SK-N-SH (cell line): ENCODE measurements at regions not wholly inside any gene's neighbourhood (a gene's known extent, or its start where the extent isn't known, plus 50 kb on each side); places are given as distances from the start of the nearest gene placed in this dataset.

ENCODE experiments used
- CTCF ChIA-PET: fragments of 300-600, 350-600 bp; formaldehyde crosslinking; extraction: SDS; loops from one replicate; lab custom pipeline; 2021; lab: Yijun Ruan, JAX
- POLR2A ChIA-PET: fragments of 350-600 bp; sonication (Branson Sonifier 250); formaldehyde crosslinking; extraction: SDS; loops from one replicate; lab custom pipeline; 2020; ENCODE audit warnings: antibody characterized with exemption, inconsistent platforms; lab: Yijun Ruan, JAX
- DNase-seq: peaks from one replicate; pipeline ENCODE4 v3.0.0; 2012
- H2AFZ ChIP-seq: fragments of 200-600 bp; sonication (generic); 2 replicates; pipeline ENCODE4 v1.8.1; 2016; ENCODE audit warnings: antibody characterized with exemption, mild to moderate bottlenecking, low read depth
- H3F3A ChIP-seq: fragments of 200-600 bp; sonication (generic); replicated peaks from 2 replicates; pipeline ENCODE3; 2016; ENCODE audit warnings: antibody characterized with exemption, mild to moderate bottlenecking; ENCODE audit not compliant: insufficient read depth
- H3K27ac ChIP-seq, 2 experiments: fragments of 200-500 bp in 1 of 2; fragments of 200-600 bp in 1 of 2; sonication (Bioruptor generic) in 1 of 2; sonication (generic), shearing (Covaris generic) in 1 of 2; 2 replicates each; pipeline versions ENCODE4 v1.5.1 to v1.6.1; 2014 to 2016; ENCODE audit warnings: low read depth in 2 of 2, inconsistent platforms in 1 of 2, low read length in 1 of 2, mild to moderate bottlenecking in 1 of 2, mixed read lengths in 1 of 2
- H3K27me3 ChIP-seq: fragments of 200-600 bp; sonication (generic), shearing (Covaris generic); 2 replicates; pipeline ENCODE4 v1.6.1; 2016; ENCODE audit warnings: mixed run types; ENCODE audit not compliant: insufficient read depth
- H3K36me3 ChIP-seq, 2 experiments: fragments of 200-500 bp in 1 of 2; fragments of 200-600 bp in 1 of 2; sonication (Bioruptor generic) in 1 of 2; sonication (generic) in 1 of 2; replicated peaks in 1 of 2; 2 replicates each; pipeline versions ENCODE3 to v1.5.1; 2014 to 2016; ENCODE audit warnings: low read length in 1 of 2, mild to moderate bottlenecking in 1 of 2; ENCODE audit not compliant: insufficient read depth in 2 of 2, control insufficient read depth in 1 of 2
- H3K4me1 ChIP-seq, 2 experiments: fragments of 200-500 bp in 1 of 2; fragments of 200-600 bp in 1 of 2; sonication (Bioruptor generic) in 1 of 2; sonication (generic), shearing (Covaris generic) in 1 of 2; 2 replicates each; pipeline versions ENCODE4 v1.5.1 to v1.6.1; 2014 to 2016; ENCODE audit warnings: low read depth in 1 of 2, low read length in 1 of 2, mixed run types in 1 of 2; ENCODE audit not compliant: insufficient read depth in 2 of 2, control insufficient read depth in 1 of 2
- H3K4me2 ChIP-seq: fragments of 200-600 bp; sonication (generic), shearing (Covaris generic); 2 replicates; pipeline ENCODE4 v1.6.1; 2017; ENCODE audit warnings: mixed run types
- H3K4me3 ChIP-seq, 2 experiments: fragments of 200-500 bp in 1 of 2; fragments of 200-600 bp in 1 of 2; sonication (Bioruptor generic) in 1 of 2; sonication (generic), shearing (Covaris generic) in 1 of 2; 2 replicates each; pipeline versions ENCODE4 v1.5.1 to v1.8.1; 2014 to 2016; ENCODE audit warnings: low read depth in 2 of 2, inconsistent platforms in 1 of 2, low read length in 1 of 2, mild to moderate bottlenecking in 1 of 2, mixed read lengths in 1 of 2, moderate library complexity in 1 of 2
- H3K79me2 ChIP-seq: fragments of 200-600 bp; sonication (generic); 2 replicates; pipeline ENCODE4 v1.8.1; 2017; ENCODE audit warnings: mild to moderate bottlenecking; ENCODE audit not compliant: insufficient read depth
- H3K9ac ChIP-seq: fragments of 200-600 bp; sonication (generic); 2 replicates; pipeline ENCODE4 v1.6.1; 2017; ENCODE audit warnings: mixed run types
- H3K9me2 ChIP-seq: fragments of 200-600 bp; sonication (generic); 2 replicates; pipeline ENCODE4 v1.6.1; 2017; ENCODE audit warnings: mixed run types
- H3K9me3 ChIP-seq: fragments of 200-600 bp; sonication (generic); 2 replicates; pipeline ENCODE4 v1.6.1; 2017; ENCODE audit warnings: mixed run types, mild to moderate bottlenecking, moderate library complexity
- H4K20me1 ChIP-seq: fragments of 200-600 bp; sonication (generic); 2 replicates; pipeline ENCODE4 v1.6.1; 2017; ENCODE audit warnings: mild to moderate bottlenecking, mixed run types; ENCODE audit not compliant: insufficient read depth
- CHD2 ChIP-seq: fragments of 150-350 bp; IDR thresholded peaks from 2 replicates; pipeline ENCODE4 v1.6.1; 2018; ENCODE audit warnings: low read length; ENCODE audit not compliant: partially characterized antibody
- CTCF ChIP-seq: fragments of 200-600 bp; sonication (generic); IDR thresholded peaks from 2 replicates; pipeline ENCODE4 v1.6.1; 2017; ENCODE audit warnings: antibody characterized with exemption, mild to moderate bottlenecking, moderate library complexity
- EP300 ChIP-seq, 2 experiments: IDR thresholded peaks; 2 replicates each; pipeline versions ENCODE4 v1.4.0 to v1.6.1; 2012; ENCODE audit warnings: borderline replicate concordance in 1 of 2, low read depth in 1 of 2, low read length in 1 of 2
- EZH2phosphoT487 ChIP-seq: fragments of 200-600 bp; sonication (generic); IDR thresholded peaks from 2 replicates; pipeline ENCODE4 v1.6.1; 2017; ENCODE audit warnings: low read depth, mixed run types, mild to moderate bottlenecking, antibody characterized with exemption, moderate library complexity, borderline replicate concordance
- FOSL2 ChIP-seq: IDR thresholded peaks from 2 replicates; pipeline ENCODE4 v1.4.0; 2012; ENCODE audit warnings: low read depth, mild to moderate bottlenecking, moderate library complexity, borderline replicate concordance
- FOXM1 ChIP-seq: IDR thresholded peaks from 2 replicates; pipeline ENCODE4 v1.4.0; 2012; ENCODE audit warnings: low read depth, mild to moderate bottlenecking
- IRF3 ChIP-seq: fragments of 150-350 bp; IDR thresholded peaks from 2 replicates; pipeline ENCODE4 v1.6.1; 2016; ENCODE audit warnings: mild to moderate bottlenecking, low read depth, low read length
- NFIC ChIP-seq: IDR thresholded peaks from 2 replicates; pipeline ENCODE4 v1.4.0; 2012; ENCODE audit warnings: borderline replicate concordance
- PBX3 ChIP-seq: IDR thresholded peaks from 2 replicates; pipeline ENCODE4; 2012
- POLR2AphosphoS5 ChIP-seq: IDR thresholded peaks from 2 replicates; pipeline ENCODE4 v1.6.1; 2012; ENCODE audit warnings: low read depth, low read length
- REST ChIP-seq: IDR thresholded peaks from 2 replicates; pipeline ENCODE4 v1.6.1; 2012; ENCODE audit warnings: mild to moderate bottlenecking, low read depth, low read length, moderate library complexity
- RFX5 ChIP-seq: IDR thresholded peaks from 2 replicates; pipeline ENCODE4 v1.6.1; 2012; ENCODE audit warnings: mild to moderate bottlenecking, improper control_type of control experiment, low read length
- RXRA ChIP-seq: IDR thresholded peaks from 2 replicates; pipeline ENCODE4 v1.4.0; 2012; ENCODE audit warnings: low read depth, mild to moderate bottlenecking, borderline replicate concordance
- TCF12 ChIP-seq: IDR thresholded peaks from 2 replicates; pipeline ENCODE4 v1.4.0; 2012
- TEAD4 ChIP-seq: IDR thresholded peaks from 2 replicates; pipeline ENCODE4 v1.4.0; 2012; ENCODE audit warnings: mild to moderate bottlenecking, borderline replicate concordance; ENCODE audit not compliant: insufficient read depth
- ZBTB33 ChIP-seq: IDR thresholded peaks from 2 replicates; pipeline ENCODE4 v1.4.0; 2012; ENCODE audit warnings: low read depth, borderline replicate concordance
- WGBS: methylation state at CpG from one replicate; pipeline ENCODE4 v1.1.6; 2017; ENCODE audit warnings: low lambda C conversion rate; 5-methylcytosine and 5-hydroxymethylcytosine counted together

GRCh38 chr2:234689911-234690379 is 193.1 kb upstream of the ARL4C start (continued):
- no peak for TF ChIP-seq POLR2AphosphoS5
- no peak for TF ChIP-seq IRF3

- no peak overlapping the region for H3K4me2 ChIP-seq
- no peaks in the 10 kb centered on the region for H3K9me3 ChIP-seq
- H3K79me2 ChIP-seq: no peaks in the 10 kb centered on the region
- no peaks in the 10 kb centered on the region for H3K9me2 ChIP-seq
- TF ChIP-seq TEAD4 (no peak), RXRA (no peak), IRF3 (no peak), ZBTB33 (no peak), FOSL2 (no peak), PBX3 (no peak), CHD2 (no peak), REST (no peak), EZH2phosphoT487 (no peak), RFX5 (no peak), NFIC (no peak), CTCF (no peak), EP300 (IDR thresholded peaks at IDR 0.05; ENCODE audit: borderline replicate concordance in 1 of 2, low read depth in 1 of 2, low read length in 1 of 2) (no peak), TCF12 (no peak), FOXM1 (no peak)
- H3K4me3 ChIP-seq: no peak overlapping the region
- DNase-seq: no peak
- no peaks in the 10 kb centered on the region for H4K20me1 ChIP-seq
- H3K27me3 ChIP-seq: no peaks in the 10 kb centered on the region
- peaks cover 16% of the 10 kb centered on the region in 2 experiments; a peak in 3 of 4 replicates for H3K4me1 ChIP-seq
- no peak overlapping the region for H3K27ac ChIP-seq
- H3K36me3 ChIP-seq: no peaks in the 10 kb centered on the region
- 96% methylated on average over 6 of the region's 6 CpGs for WGBS
- H2AFZ ChIP-seq: no peak overlapping the region
- ChIA-PET POLR2A (no interaction called here), CTCF (no interaction called here)
- no peak overlapping the region for H3K9ac ChIP-seq
- peaks cover 12% of the 10 kb centered on the region for H3F3A ChIP-seq
Measured at GRCh38 chr2:234687718-234688475, 191.0 kb upstream of the ARL4C start.
